GM23248 (cell line): ENCODE measurements at regions not wholly inside any gene's neighbourhood (a gene's known extent, or its start where the extent isn't known, plus 50 kb on each side); places are given as distances from the start of the nearest gene placed in this dataset.

Source experiments
- EZH2 ChIP-seq: fragments of 200-600 bp; sonication (generic); IDR thresholded peaks from 2 replicates; pipeline ENCODE4 v1.6.1; 2018; ENCODE audit warnings: antibody characterized with exemption, mild to moderate bottlenecking; ENCODE audit not compliant: insufficient read depth, poor library complexity, severe bottlenecking
- EZH2phosphoT487 ChIP-seq: fragments of 200-600 bp; sonication (generic); IDR thresholded peaks from 2 replicates; pipeline ENCODE4 v1.6.1; 2018; ENCODE audit warnings: antibody characterized with exemption, moderate library complexity, mild to moderate bottlenecking, low read depth; ENCODE audit not compliant: insufficient read depth

- no peak for TF ChIP-seq EZH2phosphoT487
- TF ChIP-seq EZH2: no peak
Observed at GRCh38 chr11:129694538-129694937, 121.1 kb upstream of the TMEM45B start.
